ENCODE measurements at regions not wholly inside any gene's neighbourhood (a gene's known extent, or its start where the extent isn't known, plus 50 kb on each side); places are given as distances from the start of the nearest gene placed in this dataset.

GRCh38 chr5:60208716-60209115 lies 315.2 kb upstream of the PDE4D start:
- H3K27me3 Mint-ChIP-seq (ENCODE audit: insufficient read depth, unreplicated experiment): peaks cover 60% of the 10 kb centered on the region
- ChIA-PET CTCF (interaction anchor here (0.6 kb wide), 1 partner anchor 47 kb away, joined by 4 read pairs; no protein-coding TSS in a partner anchor), POLR2A (no interaction called here)
- no peak for DNase-seq (ENCODE audit: unreplicated experiment)
- no TSS peak for BruUV-seq (replicated peaks)
- H3K27ac Mint-ChIP-seq (ENCODE audit: low read depth, unreplicated experiment): no peak overlapping the region
- intact Hi-C loops (cut with micrococcal nuclease): no loop called here
- H3K4me1 Mint-ChIP-seq (ENCODE audit: insufficient read depth, unreplicated experiment): no peaks in the 10 kb centered on the region
- H3K36me3 Mint-ChIP-seq (ENCODE audit: insufficient read depth, unreplicated experiment): no peaks in the 10 kb centered on the region
- H3K4me3 Mint-ChIP-seq (ENCODE audit: unreplicated experiment): no peak overlapping the region
- H3K9me3 Mint-ChIP-seq (ENCODE audit: unreplicated experiment): no peaks in the 10 kb centered on the region
- no peak for TF ChIP-seq CTCF (IDR thresholded peaks at IDR 0.05; ENCODE audit: unreplicated experiment)

DNA sequence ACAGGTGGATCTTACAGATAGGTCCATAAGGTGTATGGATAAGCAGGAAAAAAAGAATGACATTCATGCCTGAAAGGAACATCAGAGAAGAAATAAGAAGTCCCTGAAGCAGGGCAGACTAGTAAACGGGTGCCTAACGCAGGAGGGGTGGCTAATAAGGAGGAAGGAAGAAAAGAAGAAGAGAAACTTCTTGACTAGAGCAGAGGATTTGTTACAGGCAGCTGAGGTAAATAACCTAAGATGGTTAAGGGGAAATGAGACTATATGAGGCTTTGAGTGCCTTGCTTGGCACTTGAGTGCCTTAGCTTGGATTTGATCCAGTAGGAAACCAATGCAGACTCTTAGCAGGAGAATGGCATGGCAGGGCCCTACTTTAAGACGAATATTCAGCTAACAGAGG lies 313.5 kb upstream of the PDE4D start:
- no peak overlapping the region for H3K4me3 Mint-ChIP-seq (ENCODE audit: unreplicated experiment)
- H3K27ac Mint-ChIP-seq (ENCODE audit: low read depth, unreplicated experiment): no peak overlapping the region
- no peaks in the 10 kb centered on the region for H3K36me3 Mint-ChIP-seq (ENCODE audit: insufficient read depth, unreplicated experiment)
- TF ChIP-seq CTCF (IDR thresholded peaks at IDR 0.05; ENCODE audit: unreplicated experiment): no peak
- no peaks in the 10 kb centered on the region for H3K4me1 Mint-ChIP-seq (ENCODE audit: insufficient read depth, unreplicated experiment)
- no peak for DNase-seq (ENCODE audit: unreplicated experiment)
- CTCF ChIA-PET: no interaction called here
- POLR2A ChIA-PET: no interaction called here
- intact Hi-C loops (cut with micrococcal nuclease): no loop called here
- no TSS peak for BruUV-seq (replicated peaks)
- no peaks in the 10 kb centered on the region for H3K9me3 Mint-ChIP-seq (ENCODE audit: unreplicated experiment)
- peaks cover 62% of the 10 kb centered on the region for H3K27me3 Mint-ChIP-seq (ENCODE audit: insufficient read depth, unreplicated experiment)

DNA sequence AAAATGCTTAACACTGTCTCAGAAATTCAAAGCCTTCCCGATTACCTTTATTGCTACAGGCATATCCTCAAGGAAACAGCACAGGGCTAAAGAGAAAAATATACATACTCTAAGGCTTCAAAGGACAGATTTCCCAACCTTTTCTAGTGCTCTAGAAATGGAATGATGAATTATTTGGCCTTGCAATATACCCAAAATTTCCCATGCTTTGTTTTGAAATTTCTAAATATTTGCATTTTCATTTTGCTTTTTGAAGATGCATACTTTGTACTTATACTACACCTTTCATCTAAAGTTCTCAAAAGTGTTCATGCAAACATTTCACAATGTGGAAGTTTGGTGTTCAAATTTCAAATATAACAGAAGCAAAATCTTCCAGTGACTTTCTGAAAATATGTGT lies 312.7 kb upstream of the PDE4D start:
- Mint-ChIP-seq H3K4me3 (ENCODE audit: unreplicated experiment) (no peak overlapping the region), H3K4me1 (ENCODE audit: insufficient read depth, unreplicated experiment) (no peaks in the 10 kb centered on the region), H3K9me3 (ENCODE audit: unreplicated experiment) (no peaks in the 10 kb centered on the region), H3K36me3 (ENCODE audit: insufficient read depth, unreplicated experiment) (no peaks in the 10 kb centered on the region), H3K27ac (ENCODE audit: low read depth, unreplicated experiment) (no peak overlapping the region), H3K27me3 (ENCODE audit: insufficient read depth, unreplicated experiment) (peaks cover 66% of the 10 kb centered on the region)
- intact Hi-C loops (cut with micrococcal nuclease): no loop called here
- POLR2A ChIA-PET: no interaction called here
- CTCF ChIA-PET: no interaction called here
- TF ChIP-seq CTCF (IDR thresholded peaks at IDR 0.05; ENCODE audit: unreplicated experiment): no peak
- BruUV-seq (replicated peaks): no TSS peak
- DNase-seq (ENCODE audit: unreplicated experiment): no peak

GRCh38 chr5:60205071-60205470 lies 311.5 kb upstream of the PDE4D start:
- CTCF ChIA-PET: no interaction called here
- intact Hi-C loops (cut with micrococcal nuclease): no loop called here
- Mint-ChIP-seq H3K4me3 (ENCODE audit: unreplicated experiment) (no peak overlapping the region), H3K9me3 (ENCODE audit: unreplicated experiment) (no peaks in the 10 kb centered on the region), H3K36me3 (ENCODE audit: insufficient read depth, unreplicated experiment) (no peaks in the 10 kb centered on the region), H3K4me1 (ENCODE audit: insufficient read depth, unreplicated experiment) (no peaks in the 10 kb centered on the region), H3K27ac (ENCODE audit: low read depth, unreplicated experiment) (no peak overlapping the region), H3K27me3 (ENCODE audit: insufficient read depth, unreplicated experiment) (peaks cover 77% of the 10 kb centered on the region)
- TF ChIP-seq CTCF (IDR thresholded peaks at IDR 0.05; ENCODE audit: unreplicated experiment): no peak
- POLR2A ChIA-PET: no interaction called here
- no peak for DNase-seq (ENCODE audit: unreplicated experiment)
- no TSS peak for BruUV-seq (replicated peaks)

All from MCF 10A (cell line).